CD4-positive, alpha-beta T cell treated with Interleukin-17A for 4 hours (primary cell): ENCODE measurements at regions not wholly inside any gene's neighbourhood (a gene's known extent, or its start where the extent isn't known, plus 50 kb on each side); places are given as distances from the start of the nearest gene placed in this dataset.
"Not testable (repeated sequence)": the region's sequence is repeated elsewhere in the genome, so short reads cannot be mapped to it uniquely, and the experiment has no call there.

Source experiments
- DNase-seq: peaks from one replicate; pipeline ENCODE4 v3.0.0-alpha.2; 2020; ENCODE audit warnings: mixed read lengths

DNA sequence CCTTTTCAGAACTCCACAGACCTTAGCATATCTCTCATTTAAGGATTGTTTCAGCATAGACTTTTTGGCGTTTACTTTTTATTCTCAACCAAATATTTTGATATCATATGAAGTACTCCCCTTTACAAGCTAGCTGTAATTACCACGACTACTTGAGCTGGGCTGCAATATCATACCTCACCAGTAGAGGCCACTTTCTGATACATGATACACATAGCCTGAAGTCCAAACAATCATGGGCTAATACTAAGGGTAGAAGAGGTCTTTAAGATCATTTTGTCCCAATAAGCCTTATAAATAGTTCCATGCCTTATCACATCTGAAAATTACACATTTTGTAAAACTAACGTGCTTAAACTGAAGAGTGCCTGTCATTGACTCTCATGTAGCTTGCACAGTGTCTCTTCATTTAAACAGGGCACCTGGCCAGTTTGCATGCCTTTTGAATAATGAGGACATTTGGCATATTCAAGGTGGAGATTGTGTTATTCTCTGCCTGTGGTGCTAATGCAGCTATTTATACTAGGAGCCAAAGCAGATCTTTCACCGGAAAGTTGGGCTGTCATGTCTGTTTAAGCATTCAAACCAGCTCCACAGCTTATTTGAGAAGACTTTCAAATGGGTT, 403.7 kb upstream of the ZMIZ1 start:
- DNase-seq: no peak

DNA sequence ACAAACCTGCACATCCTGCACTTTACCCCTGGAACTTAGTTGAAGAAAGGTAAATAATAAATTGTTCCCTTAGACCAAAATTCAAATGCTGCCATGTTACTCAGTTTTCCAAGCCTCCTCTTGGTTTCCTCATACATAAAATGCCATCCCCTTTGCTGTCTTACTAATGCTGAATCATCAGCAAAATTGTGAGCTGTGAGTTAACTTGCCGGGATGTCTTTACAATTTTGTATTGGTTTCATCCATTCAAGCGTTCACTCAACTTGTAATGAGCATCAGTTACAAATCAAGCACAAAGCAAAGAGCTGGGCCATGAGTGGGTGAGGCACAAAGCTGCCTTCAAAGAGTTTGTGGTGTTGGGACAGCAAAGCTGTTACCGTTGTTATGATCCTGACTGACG, 395.8 kb upstream of the ZMIZ1 start:
- no peak for DNase-seq

DNA sequence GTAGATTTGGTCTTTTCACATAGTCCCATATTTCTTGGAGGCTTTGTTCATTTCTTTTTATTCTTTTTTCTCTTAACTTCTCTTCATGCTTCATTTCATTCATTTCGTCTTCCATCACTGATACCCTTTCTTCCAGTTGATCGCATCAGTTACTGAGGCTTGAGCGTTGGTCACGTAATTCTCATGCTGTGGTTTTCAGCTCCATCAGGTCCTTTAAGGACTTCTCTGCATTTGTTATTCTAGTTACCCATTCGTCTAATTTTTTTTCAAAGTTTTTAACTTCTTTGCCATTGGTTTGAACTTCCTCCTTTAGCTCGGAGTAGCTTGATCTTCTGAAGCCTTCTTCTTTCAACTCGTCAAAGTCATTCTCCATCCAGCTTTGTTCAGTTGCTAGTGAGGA, 387.6 kb upstream of the ZMIZ1 start:
- DNase-seq: not testable (repeated sequence)

DNA sequence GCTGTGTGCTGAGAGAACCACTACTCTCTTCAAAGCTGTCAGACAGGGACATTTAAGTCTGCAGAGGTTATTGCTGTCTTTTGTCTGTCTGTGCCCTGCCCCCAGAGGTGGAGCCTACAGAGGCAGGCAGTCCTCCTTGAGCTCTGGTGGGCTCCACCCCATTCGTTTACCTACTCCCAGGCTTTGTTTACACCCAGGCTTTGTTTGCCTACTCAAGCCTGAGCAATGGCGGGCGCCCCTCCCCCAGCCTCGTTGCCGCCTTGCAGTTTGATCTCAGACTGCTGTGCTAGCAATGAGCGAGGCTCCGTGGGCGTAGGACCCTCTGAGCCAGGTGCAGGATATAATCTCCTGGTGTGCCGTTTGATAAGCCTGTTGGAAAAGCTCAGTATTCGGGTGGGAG, 386.8 kb upstream of the ZMIZ1 start:
- DNase-seq: not testable (repeated sequence)

DNA sequence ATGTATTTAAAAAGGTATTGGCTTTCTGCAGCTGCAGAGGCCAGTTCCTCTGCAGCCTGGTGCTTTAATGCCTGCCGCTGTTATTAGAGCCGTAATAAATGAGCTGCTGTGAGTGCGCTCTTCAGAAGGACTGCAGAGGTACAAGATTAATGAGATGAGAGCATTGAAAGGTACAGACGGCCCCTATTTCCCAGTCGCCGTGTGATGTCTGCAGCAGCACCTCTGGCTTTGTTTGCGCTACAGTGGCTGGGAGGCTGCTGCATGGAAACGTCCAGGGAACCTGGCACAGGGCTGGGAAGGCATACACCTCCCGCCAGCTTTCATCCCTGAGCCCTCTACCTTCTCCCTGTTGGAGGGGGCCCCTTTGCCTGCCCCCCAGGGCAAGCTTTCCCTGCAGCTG, 383.8 kb upstream of the ZMIZ1 start:
- no peak for DNase-seq

DNA sequence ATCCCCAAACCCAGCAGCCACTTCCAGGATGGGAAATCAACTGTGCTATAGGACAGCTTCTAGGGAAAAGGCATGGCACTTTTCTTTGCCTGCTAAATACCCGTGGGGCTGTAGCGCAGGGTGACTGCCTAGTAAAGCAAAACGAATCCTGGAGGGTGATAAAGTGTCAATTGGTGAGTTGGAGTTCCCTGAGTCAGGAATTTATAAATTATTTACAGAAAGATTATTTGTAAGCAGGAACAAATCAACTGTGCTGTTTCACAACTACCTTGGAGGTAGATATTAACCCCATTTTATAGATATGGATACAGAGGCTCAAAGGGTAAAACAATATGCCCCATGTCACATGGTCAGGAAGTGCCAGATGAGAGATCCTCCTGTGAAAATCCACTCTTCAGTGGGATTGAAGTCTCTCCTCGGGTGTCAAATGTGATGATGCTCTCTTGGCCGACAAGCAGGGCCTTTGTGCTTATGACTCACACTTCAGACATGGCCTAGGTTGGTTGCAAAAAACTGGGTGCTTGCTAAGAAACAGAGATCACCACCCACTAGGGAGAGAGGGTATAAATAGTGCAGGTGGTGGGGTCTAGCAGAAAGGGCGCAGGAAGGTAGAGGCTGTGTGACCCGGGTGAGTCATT, 383.2 kb upstream of the ZMIZ1 start:
- no peak for DNase-seq

DNA sequence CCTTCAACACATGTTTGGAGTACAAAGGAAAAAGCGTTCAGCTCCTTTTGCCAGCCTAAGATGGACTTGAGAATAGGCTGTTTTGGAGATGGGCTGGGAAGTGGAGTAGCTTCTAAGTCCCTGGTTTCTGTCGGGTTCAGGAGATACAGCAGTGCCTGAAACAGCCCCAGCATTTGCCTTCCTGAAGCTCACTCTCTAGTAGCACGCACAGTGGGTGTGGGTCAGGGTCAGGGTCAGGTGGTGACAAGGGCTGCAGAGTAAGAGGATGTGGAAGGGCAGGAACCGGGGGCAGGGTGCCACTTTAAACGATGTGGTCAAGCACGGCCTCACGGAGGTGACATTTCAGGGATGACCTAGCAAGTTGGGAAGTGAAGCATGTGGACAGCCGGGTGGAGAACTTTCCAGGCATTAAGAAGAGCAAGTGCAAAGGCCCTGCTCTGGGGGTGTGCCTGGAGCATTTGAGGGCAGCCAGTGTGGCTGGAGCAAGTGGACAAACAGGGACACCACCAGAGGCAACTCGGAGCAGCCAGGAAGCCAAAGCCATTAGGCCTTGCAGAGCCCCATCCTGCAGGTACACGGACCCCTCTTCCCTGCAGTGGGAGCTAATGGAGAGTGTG, 382.2 kb upstream of the ZMIZ1 start:
- DNase-seq: no peak

DNA sequence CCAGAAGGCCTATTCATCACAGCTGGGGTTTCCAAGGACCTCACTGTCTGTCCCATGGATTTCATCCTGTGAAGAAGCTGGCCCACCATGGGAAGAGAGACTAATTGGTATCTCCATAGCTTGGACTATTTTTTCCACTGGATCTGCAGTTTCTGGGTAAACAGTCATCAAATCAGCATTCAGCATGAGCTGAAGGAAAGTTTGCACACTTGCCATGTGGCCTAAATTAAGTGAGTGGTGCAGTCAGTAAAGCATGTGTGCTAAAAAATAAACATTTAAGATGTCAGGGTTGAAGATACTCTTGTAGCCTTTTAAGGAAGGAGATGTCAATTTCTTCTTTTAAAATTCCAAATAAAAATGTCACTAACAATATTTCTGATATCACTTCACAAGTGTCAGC, 381.1 kb upstream of the ZMIZ1 start:
- no peak for DNase-seq

DNA sequence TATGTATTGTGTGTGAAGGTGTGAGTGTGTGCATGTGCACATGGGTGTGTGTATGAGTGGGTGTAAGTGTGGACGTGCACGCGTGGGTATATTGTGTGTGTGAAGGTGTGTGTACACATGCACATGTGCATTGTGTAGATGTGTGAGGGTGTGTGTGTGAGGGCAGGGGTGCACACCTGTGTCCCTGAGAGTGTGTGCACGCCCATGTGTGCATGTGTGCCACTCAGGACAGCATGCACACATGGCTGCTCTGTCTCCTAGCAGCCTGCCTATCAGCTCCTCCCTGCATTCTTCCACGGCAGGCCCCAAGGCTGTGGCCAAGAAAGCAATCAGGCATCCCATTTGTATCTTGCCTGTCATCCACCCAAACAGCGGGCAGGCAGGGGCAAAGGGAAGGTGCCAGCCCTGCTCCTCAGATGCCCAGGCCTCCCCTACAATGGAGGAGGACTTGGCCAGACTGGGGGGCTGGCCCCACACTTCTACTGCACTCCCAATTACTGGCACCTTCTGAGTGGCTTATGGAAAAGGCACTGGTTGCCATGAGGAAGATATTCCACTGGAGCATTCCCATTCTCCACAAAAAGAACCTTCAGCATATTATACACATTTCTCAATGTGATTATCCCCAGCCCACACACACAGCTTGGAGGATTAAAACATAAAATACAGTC, 380.4 kb upstream of the ZMIZ1 start:
- DNase-seq: no peak

DNA sequence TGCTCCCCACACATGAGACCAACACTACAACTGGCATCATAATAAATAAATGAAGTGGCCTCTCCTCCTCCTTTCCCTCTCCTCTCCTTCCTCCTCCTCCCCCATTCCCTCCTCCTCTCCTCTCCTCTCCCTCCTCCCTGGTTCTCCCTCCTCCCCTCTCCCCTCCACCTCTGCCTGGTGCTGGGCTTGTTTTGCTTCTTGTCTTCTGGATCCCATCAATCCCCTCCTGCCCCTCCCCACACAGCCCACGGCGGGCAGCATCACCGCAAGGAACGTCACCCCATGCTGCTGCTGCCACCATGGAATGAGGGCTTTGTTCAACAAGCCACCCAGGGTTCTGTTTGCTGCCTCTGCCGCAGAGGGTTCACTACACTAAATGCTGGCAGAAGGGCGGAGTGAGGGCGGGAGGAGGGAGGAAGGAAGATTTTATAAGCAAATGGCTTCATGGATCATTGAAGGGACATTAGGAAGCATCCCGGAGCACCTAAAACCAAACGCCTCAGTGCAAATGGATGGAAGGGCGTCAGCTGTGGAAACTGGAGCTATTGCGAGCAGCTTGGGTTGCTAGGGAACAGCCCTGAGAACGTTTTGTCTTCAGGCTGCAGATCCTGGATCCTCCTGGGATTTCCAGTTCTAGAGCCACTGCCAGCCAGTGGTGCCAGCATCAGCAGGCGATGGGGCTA, 379.7 kb upstream of the ZMIZ1 start:
- no peak for DNase-seq

DNA sequence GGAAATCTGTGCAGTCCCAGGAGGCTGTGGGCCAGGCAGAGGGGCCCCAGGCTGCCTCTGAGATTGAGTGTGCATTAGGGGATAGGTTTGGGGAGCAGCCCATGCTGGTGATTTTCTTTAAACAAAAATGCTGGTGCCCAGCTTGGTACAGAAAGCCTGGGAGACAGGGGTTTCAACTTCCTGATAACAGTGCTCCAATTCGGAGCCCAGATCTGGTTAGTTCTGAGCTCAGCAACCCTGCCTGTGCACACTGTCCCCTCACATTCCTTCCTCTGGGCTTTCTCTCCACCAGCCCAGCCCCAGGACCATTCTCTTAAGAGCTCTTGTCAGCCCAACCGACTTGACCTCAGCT, 379.2 kb upstream of the ZMIZ1 start:
- DNase-seq: no peak

DNA sequence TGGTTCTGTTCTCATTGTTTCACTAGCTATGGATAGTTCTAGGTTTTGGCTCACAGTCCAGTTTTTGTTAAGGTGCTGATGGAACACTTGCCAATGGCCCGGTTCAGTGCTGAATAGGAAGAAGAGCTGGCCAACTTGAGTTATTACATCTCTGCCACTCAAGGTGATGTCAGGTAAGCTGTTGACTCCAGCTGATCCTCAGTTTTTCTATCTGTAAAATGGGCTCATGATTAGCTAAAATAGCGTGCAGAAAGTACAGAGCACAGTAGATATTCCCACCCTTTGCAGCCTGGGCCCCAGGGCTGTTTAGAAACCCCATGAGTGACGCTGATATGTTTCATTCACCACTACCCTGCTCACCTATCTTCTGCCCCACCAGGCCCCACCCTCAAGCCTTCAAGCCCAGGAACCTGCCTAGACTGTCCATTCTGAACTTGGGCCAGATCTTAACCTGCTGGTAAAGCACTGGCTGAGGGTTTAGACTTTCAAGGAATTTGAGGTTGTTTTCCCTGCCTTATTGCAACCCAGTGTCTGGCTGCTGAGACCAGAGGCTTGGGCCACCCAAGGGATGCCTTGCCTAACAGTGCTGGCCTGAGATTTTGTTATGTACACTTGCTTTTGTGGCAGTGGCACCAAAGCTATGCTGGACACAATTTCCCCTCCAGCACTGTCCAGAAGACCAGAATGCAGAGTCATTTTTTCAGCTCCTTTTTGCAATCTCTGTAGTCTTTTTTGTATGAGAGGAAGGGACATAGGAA, 378.2 kb upstream of the ZMIZ1 start:
- no peak for DNase-seq

DNA sequence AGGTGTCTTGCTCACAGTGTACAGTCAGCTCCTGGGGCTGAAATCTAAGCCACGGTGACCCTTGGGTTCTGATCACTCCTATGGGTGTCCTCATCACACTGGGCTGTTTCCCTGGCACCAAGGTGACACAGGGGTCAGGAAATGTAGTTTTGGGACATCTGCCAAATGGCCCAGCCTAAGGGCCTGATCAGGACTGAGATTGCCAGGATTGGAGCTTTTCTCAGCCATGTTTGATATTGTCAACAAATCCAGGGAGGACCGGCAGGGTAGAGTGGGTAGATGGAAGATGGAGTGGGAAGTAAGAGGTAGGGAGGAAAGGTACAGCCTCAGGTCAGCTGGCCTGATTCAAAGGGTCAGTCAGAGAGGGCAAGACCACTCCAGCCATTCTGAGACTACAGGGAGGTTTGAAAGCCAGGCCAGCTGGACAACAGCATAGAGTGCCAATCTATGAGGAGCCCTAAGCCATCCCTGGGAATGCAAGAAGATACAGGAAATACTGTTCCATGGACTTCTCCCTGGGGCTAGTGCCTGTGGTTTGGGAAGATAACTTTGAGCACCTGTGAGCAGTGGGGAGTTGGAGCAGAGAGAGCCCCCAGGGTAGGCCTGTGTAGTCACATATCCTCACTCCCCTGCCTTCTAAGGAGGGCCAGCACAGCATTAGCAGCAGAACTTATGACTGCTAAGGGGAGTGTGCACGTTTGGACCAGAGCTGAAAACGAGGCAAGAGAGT, 377.3 kb upstream of the ZMIZ1 start:
- no peak for DNase-seq

DNA sequence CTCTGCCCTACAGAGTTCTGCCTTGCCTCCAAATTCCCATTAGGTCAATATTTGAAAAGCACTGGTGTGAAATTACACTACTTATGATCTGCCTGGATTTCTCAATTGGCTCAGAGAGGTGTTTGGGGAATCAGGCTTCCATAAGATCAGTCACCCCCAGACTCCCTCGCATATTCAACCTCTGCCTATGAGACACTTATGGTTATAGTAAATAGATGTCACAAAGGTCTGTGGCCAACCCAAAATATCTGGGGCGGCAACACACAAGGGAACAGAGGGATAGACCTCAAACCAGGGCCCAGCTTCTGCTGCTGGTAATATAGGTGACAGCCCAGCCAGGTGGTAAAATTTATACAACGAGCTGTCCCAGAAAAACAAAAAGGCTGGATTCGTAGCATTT, 376.7 kb upstream of the ZMIZ1 start:
- no peak for DNase-seq

DNA sequence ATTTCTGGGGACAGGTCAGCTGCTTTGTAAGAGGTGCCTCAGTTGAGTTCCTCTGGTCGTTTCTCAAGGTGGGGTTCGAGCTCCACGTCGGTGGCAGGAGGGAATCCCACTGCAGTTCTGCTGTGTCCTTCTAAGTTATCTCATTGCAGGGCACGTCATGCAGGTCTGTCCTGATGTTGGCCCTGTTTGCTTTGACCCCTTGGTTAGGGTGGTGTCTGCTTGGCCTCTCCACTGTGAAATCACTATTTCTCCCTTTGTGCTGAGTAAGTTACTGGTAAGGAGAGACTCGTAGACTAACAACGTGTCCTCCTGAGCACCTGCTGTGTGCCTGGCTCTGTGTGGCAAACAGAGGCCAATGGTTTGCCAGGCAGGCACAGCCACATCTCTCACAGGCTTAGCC, 372.9 kb upstream of the ZMIZ1 start:
- no peak for DNase-seq

DNA sequence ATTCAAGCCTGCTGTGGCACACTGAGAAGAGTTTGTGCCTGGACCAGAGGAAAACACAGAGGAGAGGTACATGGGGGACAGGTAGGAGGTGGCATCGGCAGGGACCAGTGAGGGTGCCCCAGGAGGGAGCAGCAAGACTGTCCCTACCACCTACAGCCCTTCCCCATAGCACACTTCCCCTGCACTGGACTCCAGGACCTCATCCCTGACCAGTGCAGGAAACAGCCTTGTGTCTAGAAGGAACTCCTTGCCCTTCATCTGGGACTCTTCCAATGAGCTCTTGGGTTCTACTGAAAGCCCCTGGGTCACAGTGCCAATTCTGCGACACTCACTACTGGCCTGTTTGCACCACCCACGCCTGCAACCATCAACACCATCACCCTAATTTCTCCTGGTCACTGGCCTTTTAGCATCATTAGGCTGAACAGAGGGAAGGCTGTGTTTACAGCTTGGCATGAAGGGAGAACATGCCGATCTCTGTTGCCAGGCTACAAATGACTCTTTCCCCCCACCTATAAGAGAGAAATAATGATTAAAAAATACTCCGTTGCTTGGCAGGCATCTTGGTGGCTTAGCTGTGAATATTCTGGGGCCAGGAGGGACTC, 371.9 kb upstream of the ZMIZ1 start:
- DNase-seq: no peak

DNA sequence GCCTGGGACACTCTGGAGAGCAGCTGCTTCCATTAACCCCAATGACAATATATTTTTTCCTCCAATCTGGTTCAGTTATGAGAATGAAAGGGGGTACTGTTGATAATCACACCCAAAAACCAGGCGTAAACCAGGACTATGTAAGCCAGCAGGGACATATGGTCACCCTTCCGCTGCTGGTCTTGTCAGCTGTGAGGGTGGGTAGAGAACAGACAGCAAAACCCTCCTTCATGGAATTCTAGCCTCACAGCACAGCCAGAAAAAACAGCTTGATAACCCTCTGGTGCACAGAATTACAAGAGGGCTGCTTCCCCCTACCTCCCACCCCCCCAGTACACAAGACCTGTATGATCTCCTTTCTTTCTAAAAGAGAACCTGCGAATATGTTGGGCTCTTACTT, 368.8 kb upstream of the ZMIZ1 start:
- no peak for DNase-seq

DNA sequence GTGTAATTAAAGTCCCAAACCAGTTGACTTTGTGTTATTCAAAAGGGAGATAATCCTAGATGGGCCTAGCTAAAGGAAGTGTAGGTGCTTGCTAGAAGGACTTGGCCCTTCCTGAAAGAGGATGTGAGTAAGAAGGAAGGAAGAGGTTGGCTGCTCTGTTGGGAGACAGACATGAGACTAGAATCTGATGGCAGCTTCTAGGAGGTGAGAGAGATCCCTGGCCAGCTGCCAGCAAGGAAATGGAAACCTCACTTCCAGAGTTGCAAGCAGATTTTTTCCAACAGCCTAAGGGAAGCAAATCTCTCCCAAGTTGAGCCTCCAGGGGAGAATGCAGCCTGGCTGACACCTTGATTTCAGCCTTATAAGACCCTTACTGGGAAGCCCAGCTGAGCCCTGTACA, 368.4 kb upstream of the ZMIZ1 start:
- DNase-seq: no peak

DNA sequence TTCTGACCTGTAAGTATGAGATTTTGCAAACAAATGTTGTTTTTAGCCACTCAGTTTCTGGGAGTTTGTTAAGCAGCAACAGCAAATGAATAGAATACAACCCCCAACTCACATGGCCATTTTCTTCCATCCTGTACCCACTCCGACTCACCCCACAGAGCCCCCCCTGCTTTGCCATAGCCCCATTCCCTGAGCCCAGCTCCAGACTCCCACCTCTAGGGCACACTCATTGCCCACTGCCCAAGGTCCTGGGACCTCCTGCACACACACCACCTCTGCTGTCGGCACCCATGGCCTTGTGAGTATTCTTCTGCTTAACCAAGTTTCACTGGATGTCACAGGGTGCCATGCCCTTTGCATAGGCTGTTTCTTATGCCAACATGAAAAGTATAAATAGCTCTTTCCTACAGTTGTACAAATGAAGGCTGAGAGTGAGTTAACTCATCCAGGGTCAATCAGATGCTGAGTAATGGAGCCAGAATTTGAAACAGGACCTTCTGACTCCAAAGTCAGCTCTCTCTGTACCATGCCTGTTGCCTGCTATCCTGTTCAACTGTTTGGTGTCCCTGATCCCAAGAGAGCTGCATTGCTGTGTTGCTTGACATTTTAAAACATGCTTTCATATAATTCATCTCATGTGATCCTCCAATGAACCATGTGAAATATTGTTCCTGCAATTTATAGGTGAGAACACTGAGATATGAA, 367.8 kb upstream of the ZMIZ1 start:
- DNase-seq: no peak

DNA sequence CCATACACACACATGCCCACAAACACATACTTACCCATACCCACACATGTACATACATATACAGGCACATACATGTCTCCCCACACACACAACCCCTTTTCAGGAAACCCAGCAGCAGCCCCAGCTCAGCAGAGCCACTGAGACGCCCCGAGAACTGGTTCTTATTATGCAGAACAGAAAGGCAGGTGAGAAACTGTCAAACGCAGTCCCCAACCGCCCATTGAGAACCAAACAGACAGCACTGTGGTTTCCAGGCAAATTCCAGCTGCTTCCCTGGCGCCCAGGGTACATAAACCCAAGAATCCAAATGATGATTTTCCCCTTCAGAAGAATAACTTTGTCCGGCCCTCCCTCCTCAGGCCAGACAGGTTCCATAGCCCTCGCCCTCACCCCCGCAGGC, 366.6 kb upstream of the ZMIZ1 start:
- no peak for DNase-seq

DNA sequence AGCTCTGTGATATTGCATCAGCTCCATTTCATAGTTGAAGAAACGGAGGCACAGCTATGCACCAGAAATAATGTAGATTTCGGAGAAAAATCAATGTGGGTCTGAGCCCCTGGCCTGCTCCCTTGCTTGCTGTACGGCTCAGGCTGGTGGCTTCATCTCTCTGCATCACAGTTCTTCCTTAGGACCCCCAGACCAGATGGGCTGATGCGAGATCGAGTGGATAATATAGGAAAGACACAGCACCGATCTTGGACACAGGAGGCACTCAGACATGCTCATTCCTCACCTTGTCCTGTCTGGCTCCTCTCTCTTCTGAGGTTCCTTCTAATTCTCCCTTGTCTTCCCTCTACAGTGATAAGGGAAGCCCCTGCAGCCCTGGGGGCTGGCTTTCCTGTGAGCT, 365.9 kb upstream of the ZMIZ1 start:
- no peak for DNase-seq
